ENCODE measurements at regions not wholly inside any gene's neighbourhood (a gene's known extent, or its start where the extent isn't known, plus 50 kb on each side); places are given as distances from the start of the nearest gene placed in this dataset.

GRCh38 chr5:120886351-120886860 lies 422.3 kb downstream of the PRR16 start:
- Histone ChIP-seq H3K4me3 (no peak overlapping the region), H3K4me1 (no peaks in the 10 kb centered on the region), H3K9me3 (no peaks in the 10 kb centered on the region), H3K27ac (no peak overlapping the region), H3K36me3 (ENCODE audit: insufficient read depth in 1 of 2, low read depth in 1 of 2) (no peaks in the 10 kb centered on the region), H3K27me3 (ENCODE audit: insufficient read depth in 3 of 3, low read length in 2 of 3) (peaks cover 0 to 2% (median 0%) of the 10 kb centered on the region in 3 donors)
- ATAC-seq (no peak), DNase-seq (no peak)
- TF ChIP-seq, protein P1, sequence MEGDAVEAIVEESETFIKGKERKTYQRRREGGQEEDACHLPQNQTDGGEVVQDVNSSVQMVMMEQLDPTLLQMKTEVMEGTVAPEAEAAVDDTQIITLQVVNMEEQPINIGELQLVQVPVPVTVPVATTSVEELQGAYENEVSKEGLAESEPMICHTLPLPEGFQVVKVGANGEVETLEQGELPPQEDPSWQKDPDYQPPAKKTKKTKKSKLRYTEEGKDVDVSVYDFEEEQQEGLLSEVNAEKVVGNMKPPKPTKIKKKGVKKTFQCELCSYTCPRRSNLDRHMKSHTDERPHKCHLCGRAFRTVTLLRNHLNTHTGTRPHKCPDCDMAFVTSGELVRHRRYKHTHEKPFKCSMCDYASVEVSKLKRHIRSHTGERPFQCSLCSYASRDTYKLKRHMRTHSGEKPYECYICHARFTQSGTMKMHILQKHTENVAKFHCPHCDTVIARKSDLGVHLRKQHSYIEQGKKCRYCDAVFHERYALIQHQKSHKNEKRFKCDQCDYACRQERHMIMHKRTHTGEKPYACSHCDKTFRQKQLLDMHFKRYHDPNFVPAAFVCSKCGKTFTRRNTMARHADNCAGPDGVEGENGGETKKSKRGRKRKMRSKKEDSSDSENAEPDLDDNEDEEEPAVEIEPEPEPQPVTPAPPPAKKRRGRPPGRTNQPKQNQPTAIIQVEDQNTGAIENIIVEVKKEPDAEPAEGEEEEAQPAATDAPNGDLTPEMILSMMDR (IDR thresholded peaks at IDR 0.05): no peak
- intact Hi-C loops (cut with DNase I): no loop called here
- WGBS, 3 donors: 77 to 86% (median 85%) methylated on average over 7 of the region's 7 CpGs

GRCh38 chr5:120895660-120896059 lies 431.6 kb downstream of the PRR16 start:
- TF ChIP-seq, protein P1 (IDR thresholded peaks at IDR 0.05): no peak
- no peaks in the 10 kb centered on the region for H3K9me3 ChIP-seq

DNA sequence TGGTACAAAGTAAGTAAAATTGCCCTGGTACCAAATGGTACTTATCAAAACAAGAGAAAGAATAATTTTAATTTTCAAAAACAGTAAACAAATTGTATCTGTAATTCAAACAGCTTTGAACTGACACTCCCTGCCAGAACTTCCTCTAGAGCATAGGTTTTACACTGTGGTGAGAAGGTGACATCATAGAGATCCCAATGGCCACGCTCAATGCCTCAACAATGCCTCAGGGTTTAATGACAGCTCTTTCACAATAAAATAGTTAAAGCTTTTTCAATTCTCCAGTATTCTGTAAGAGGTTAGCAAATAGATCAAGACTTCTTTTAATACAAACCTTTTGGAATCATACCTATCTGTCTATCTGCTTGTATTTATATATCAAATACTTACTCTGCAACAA lies 437.1 kb downstream of the PRR16 start:
- ATAC-seq: no peak
- intact Hi-C loops (cut with DNase I): no loop called here

More at GRCh38 chr5:120895660-120896059, 431.6 kb downstream of the PRR16 start:
- no peak for ATAC-seq
- intact Hi-C loops (cut with DNase I): no loop called here
- H3K4me3 ChIP-seq: no peak overlapping the region
- H3K4me1 ChIP-seq: no peaks in the 10 kb centered on the region
- H3K27me3 ChIP-seq (ENCODE audit: insufficient read depth in 3 of 3, low read length in 2 of 3): no peaks in the 10 kb centered on the region
- WGBS, 3 donors: 72 to 77% (median 74%) methylated on average over 2 of the region's 2 CpGs
- H3K27ac ChIP-seq: no peak overlapping the region
- DNase-seq: no peak
- H3K36me3 ChIP-seq (ENCODE audit: insufficient read depth in 1 of 2, low read depth in 1 of 2): no peaks in the 10 kb centered on the region

GRCh38 chr5:120907953-120908352 lies 443.9 kb downstream of the PRR16 start:
- Histone ChIP-seq H3K4me3 (no peak overlapping the region), H3K36me3 (ENCODE audit: insufficient read depth in 1 of 2, low read depth in 1 of 2) (no peaks in the 10 kb centered on the region), H3K4me1 (no peaks in the 10 kb centered on the region), H3K27me3 (ENCODE audit: insufficient read depth in 3 of 3, low read length in 2 of 3) (no peaks in the 10 kb centered on the region), H3K27ac (no peak overlapping the region), H3K9me3 (no peaks in the 10 kb centered on the region)
- WGBS, 3 donors: 94 to 98% (median 97%) methylated on average over 1 of the region's 1 CpG
- intact Hi-C loops (cut with DNase I): no loop called here
- DNase-seq (no peak), ATAC-seq (no peak)
- TF ChIP-seq, protein P1 (IDR thresholded peaks at IDR 0.05): no peak

More for the DNA sequence above, 437.1 kb downstream of the PRR16 start:
- 47 to 59% (median 58%) methylated on average over 1 of the region's 1 CpG for WGBS, 3 donors
- Histone ChIP-seq H3K27ac (no peak overlapping the region), H3K4me1 (no peaks in the 10 kb centered on the region), H3K9me3 (no peaks in the 10 kb centered on the region), H3K36me3 (ENCODE audit: insufficient read depth in 1 of 2, low read depth in 1 of 2) (no peaks in the 10 kb centered on the region), H3K4me3 (no peak overlapping the region), H3K27me3 (ENCODE audit: insufficient read depth in 3 of 3, low read length in 2 of 3) (no peaks in the 10 kb centered on the region)
- TF ChIP-seq, protein P1 (IDR thresholded peaks at IDR 0.05): no peak
- no peak for DNase-seq

GRCh38 chr5:120910629-120911028 lies 446.5 kb downstream of the PRR16 start:
- H3K36me3 ChIP-seq (ENCODE audit: insufficient read depth in 1 of 2, low read depth in 1 of 2): no peaks in the 10 kb centered on the region
- DNase-seq (no peak), ATAC-seq (no peak)
- no peak overlapping the region for H3K4me3 ChIP-seq
- intact Hi-C loops (cut with DNase I): loop anchor here in 1 of 2 donors (5.0 kb wide), 1 partner anchor 838 kb away; no protein-coding TSS in a partner anchor
- TF ChIP-seq, protein P1 (IDR thresholded peaks at IDR 0.05): no peak
- H3K4me1 ChIP-seq: no peaks in the 10 kb centered on the region
- H3K27me3 ChIP-seq (ENCODE audit: insufficient read depth in 3 of 3, low read length in 2 of 3): no peaks in the 10 kb centered on the region
- H3K9me3 ChIP-seq: no peaks in the 10 kb centered on the region
- 5 to 31% (median 6%) methylated on average over 1 of the region's 1 CpG for WGBS, 3 donors
- no peak overlapping the region for H3K27ac ChIP-seq

All from psoas muscle (tissue), 7 donors.